H1 (cell line): ENCODE measurements at regions not wholly inside any gene's neighbourhood (a gene's known extent, or its start where the extent isn't known, plus 50 kb on each side); places are given as distances from the start of the nearest gene placed in this dataset.

Source experiments
- CTCF ChIA-PET: fragments of 300-600 bp; sonication (Branson Sonifier 250); formaldehyde crosslinking; loops from one replicate; lab custom pipeline; 2021; ENCODE audit not compliant: partially characterized antibody; lab: Charles Lee
- POLR2A ChIA-PET: fragments of 300-600 bp; sonication (Branson Sonifier 250); formaldehyde crosslinking; loops from one replicate; lab custom pipeline; 2021; ENCODE audit warnings: inconsistent platforms; ENCODE audit not compliant: partially characterized antibody; lab: Charles Lee
- DNase-seq, 2 experiments: peaks; one replicate each; pipeline versions ENCODE4 v3.0.0 to v3.0.0-alpha.2; 2010 to 2022; ENCODE audit warnings: low spot score in 2 of 2, low read depth in 1 of 2, mixed read lengths in 1 of 2
- FAIRE-seq: peaks from 2 replicates; lab custom pipeline; 2011; peaks lifted over from hg19 to GRCh38; lab: Jason Lieb, UNC
- H2AFZ ChIP-seq: 2 replicates; pipeline ENCODE4 v1.8.1; 2012; ENCODE audit warnings: low read length, inconsistent platforms
- H2AK5ac ChIP-seq: 2 replicates; pipeline ENCODE4 v1.6.1; 2013; ENCODE audit warnings: low read depth, low read length
- H2BK120ac ChIP-seq: replicated peaks from 2 replicates; pipeline ENCODE3; 2013; ENCODE audit warnings: low read depth, low read length, inconsistent platforms
- H2BK12ac ChIP-seq: 2 replicates; pipeline ENCODE4 v1.6.1; 2013; ENCODE audit warnings: low read depth, low read length
- H2BK15ac ChIP-seq: 2 replicates; pipeline ENCODE4 v1.6.1; 2013; ENCODE audit warnings: low read length
- H2BK20ac ChIP-seq: 2 replicates; pipeline ENCODE4 v1.6.1; 2013; ENCODE audit warnings: low read length
- H2BK5ac ChIP-seq: 2 replicates; pipeline ENCODE4 v1.6.1; 2013; ENCODE audit warnings: low read depth, low read length
- H3K14ac ChIP-seq: 2 replicates; pipeline ENCODE4 v1.6.1; 2013; ENCODE audit warnings: inconsistent platforms; ENCODE audit not compliant: insufficient read length
- H3K18ac ChIP-seq: 2 replicates; pipeline ENCODE4 v1.6.1; 2013; ENCODE audit warnings: low read length; ENCODE audit errors: extremely low read depth
- H3K23ac ChIP-seq: 2 replicates; pipeline ENCODE4 v1.6.1; 2013; ENCODE audit warnings: inconsistent platforms; ENCODE audit not compliant: insufficient read length
- H3K23me2 ChIP-seq: 2 replicates; pipeline ENCODE4 v1.6.1; 2013; ENCODE audit warnings: low read depth, low read length
- H3K27ac ChIP-seq: 2 replicates; pipeline ENCODE4 v1.6.1; 2011; ENCODE audit warnings: low read depth, low read length, inconsistent platforms
- H3K27me3 ChIP-seq, 4 experiments: replicated peaks in 1 of 4; 1 replicate in 1 of 4; 2 replicates in 3 of 4; pipeline versions ENCODE4 v1.6.1 to v1.8.1; 2011 to 2013; ENCODE audit warnings: low read length in 3 of 4, mild to moderate bottlenecking in 3 of 4, inconsistent platforms in 2 of 4, mixed read lengths in 2 of 4, moderate library complexity in 1 of 4; ENCODE audit not compliant: control insufficient read depth in 3 of 4, insufficient read depth in 3 of 4; ENCODE audit errors: extremely low read depth in 1 of 4
- H3K36me3 ChIP-seq, 4 experiments: 2 replicates each; pipeline versions ENCODE4 v1.6.1 to v1.8.1; 2011 to 2013; ENCODE audit warnings: mild to moderate bottlenecking in 4 of 4, low read length in 3 of 4, moderate library complexity in 2 of 4, control low read depth in 1 of 4, inconsistent platforms in 1 of 4; ENCODE audit not compliant: insufficient read depth in 4 of 4, control insufficient read depth in 2 of 4
- H3K4ac ChIP-seq: replicated peaks from 2 replicates; pipeline ENCODE3; 2013; ENCODE audit warnings: low read length, low read depth, mixed read lengths, inconsistent platforms; ENCODE audit not compliant: insufficient read length
- H3K4me1 ChIP-seq, 4 experiments: replicated peaks in 1 of 4; 1 replicate in 1 of 4; 2 replicates in 3 of 4; pipeline versions ENCODE4 v1.6.1 to v1.8.1; 2011 to 2013; ENCODE audit warnings: low read length in 3 of 4, inconsistent platforms in 2 of 4, mixed read lengths in 1 of 4; ENCODE audit not compliant: insufficient read depth in 4 of 4, control insufficient read depth in 3 of 4
- H3K4me2 ChIP-seq, 2 experiments: 2 replicates each; pipeline versions ENCODE4 v1.6.1 to v1.8.1; 2011 to 2013; ENCODE audit warnings: low read depth in 2 of 2, low read length in 2 of 2, control low read depth in 1 of 2, inconsistent platforms in 1 of 2, mild to moderate bottlenecking in 1 of 2; ENCODE audit not compliant: insufficient read depth in 1 of 2
- H3K4me3 ChIP-seq, 4 experiments: fragments of 200-600, 300-600 bp in 1 of 4; sonication (generic), shearing (Covaris generic), sonication (Bioruptor Twin) in 1 of 4; 2 replicates each; pipeline versions ENCODE4 v1.5.1 to v1.8.1; 2011 to 2016; ENCODE audit warnings: low read length in 4 of 4, low read depth in 3 of 4, control low read depth in 2 of 4, inconsistent platforms in 2 of 4, mild to moderate bottlenecking in 2 of 4, mixed read lengths in 1 of 4, moderate library complexity in 1 of 4; ENCODE audit not compliant: insufficient read depth in 2 of 4; ENCODE audit errors: extremely low read depth in 1 of 4
- H3K56ac ChIP-seq: replicated peaks from 2 replicates; pipeline ENCODE3; 2013; ENCODE audit warnings: low read depth, mild to moderate bottlenecking, mixed read lengths, low read length, inconsistent platforms; ENCODE audit not compliant: insufficient read length
- H3K79me1 ChIP-seq: 2 replicates; pipeline ENCODE4 v1.6.1; 2013; ENCODE audit warnings: low read depth, low read length, control low read depth
- H3K79me2 ChIP-seq, 2 experiments: 2 replicates each; pipeline versions ENCODE4 v1.6.1 to v1.8.1; 2012 to 2013; ENCODE audit warnings: low read length in 2 of 2, mild to moderate bottlenecking in 2 of 2, inconsistent platforms in 1 of 2; ENCODE audit not compliant: insufficient read depth in 2 of 2, control insufficient read depth in 1 of 2
- H3K9ac ChIP-seq, 4 experiments: replicated peaks in 1 of 4; 1 replicate in 1 of 4; 2 replicates in 3 of 4; pipeline versions ENCODE4 v1.6.1 to v1.8.1; 2011 to 2013; ENCODE audit warnings: low read depth in 3 of 4, low read length in 3 of 4, control low read depth in 2 of 4, mild to moderate bottlenecking in 2 of 4, moderate library complexity in 2 of 4, inconsistent platforms in 1 of 4; ENCODE audit errors: extremely low read depth in 1 of 4
- H3K9me3 ChIP-seq, 2 experiments: 2 replicates each; pipeline versions ENCODE4 v1.6.1 to v1.8.1; 2012 to 2013; ENCODE audit warnings: mild to moderate bottlenecking in 2 of 2, moderate library complexity in 2 of 2, control low read depth in 1 of 2, inconsistent platforms in 1 of 2, low read depth in 1 of 2, low read length in 1 of 2, mixed read lengths in 1 of 2; ENCODE audit not compliant: insufficient read depth in 2 of 2
- H4K20me1 ChIP-seq, 2 experiments: replicated peaks in 1 of 2; 2 replicates each; pipeline versions ENCODE3 to v1.8.1; 2011 to 2013; ENCODE audit warnings: inconsistent platforms in 2 of 2, low read length in 2 of 2, mild to moderate bottlenecking in 1 of 2; ENCODE audit not compliant: insufficient read depth in 2 of 2, control insufficient read depth in 1 of 2
- H4K5ac ChIP-seq: 2 replicates; pipeline ENCODE4 v1.6.1; 2013; ENCODE audit warnings: low read length, low read depth, mixed read lengths, inconsistent platforms; ENCODE audit not compliant: insufficient read length
- H4K8ac ChIP-seq: 2 replicates; pipeline ENCODE4 v1.8.0; 2013; ENCODE audit warnings: mild to moderate bottlenecking, moderate library complexity, low read length, inconsistent platforms; ENCODE audit not compliant: insufficient read depth; ENCODE audit errors: extremely low read depth
- H4K91ac ChIP-seq: replicated peaks from 2 replicates; pipeline ENCODE3; 2013; ENCODE audit warnings: low read length, mixed read lengths, inconsistent platforms; ENCODE audit not compliant: insufficient read length
- CTBP2 ChIP-seq: IDR thresholded peaks from 2 replicates; pipeline ENCODE4 v1.7.0; 2011; ENCODE audit warnings: borderline replicate concordance, mild to moderate bottlenecking, moderate library complexity, mixed read lengths, low read length; ENCODE audit not compliant: insufficient read depth, insufficient read length
- YY1 ChIP-seq: IDR thresholded peaks from 2 replicates; pipeline ENCODE4 v1.6.1; 2011; ENCODE audit warnings: low read depth, mild to moderate bottlenecking, low read length
- WGBS, 2 experiments: shearing (Covaris generic) in 1 of 2; methylation state at CpG; one replicate each; pipeline versions ENCODE4 v1.1.6 to v1.1.7; 2013 to 2015; ENCODE audit warnings: low lambda C conversion rate in 2 of 2, mixed read lengths in 2 of 2, inconsistent platforms in 1 of 2, low coverage in 1 of 2, missing lambda C conversion rate in 1 of 2; ENCODE audit not compliant: insufficient replicate concordance in 2 of 2, insufficient coverage in 1 of 2, insufficient read length in 1 of 2; ENCODE audit errors: extremely low coverage in 1 of 2, missing lambda C conversion rate in 1 of 2; 5-methylcytosine and 5-hydroxymethylcytosine counted together

DNA sequence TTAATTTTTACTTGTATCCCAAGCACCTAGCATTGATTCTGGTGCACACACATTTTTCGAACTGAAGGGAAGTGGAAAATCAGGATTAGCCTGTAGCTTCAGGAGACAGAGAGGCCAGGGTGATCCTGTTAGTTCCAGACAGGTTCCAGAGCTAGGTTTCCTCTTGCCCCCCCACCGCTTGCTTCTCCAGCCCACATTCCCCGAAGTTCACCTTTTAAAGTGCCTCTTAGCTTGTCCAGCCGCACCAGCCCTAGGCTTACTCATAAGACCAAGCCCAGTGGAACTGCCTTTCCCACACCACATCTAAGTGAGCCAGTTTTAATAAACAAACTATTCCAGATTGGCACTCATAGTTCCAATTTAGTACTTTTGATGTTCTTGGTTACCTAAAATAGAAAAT lies 898.6 kb upstream of the KLHL29 start:
- Histone ChIP-seq H3K9me3 (no peaks in the 10 kb centered on the region; a peak in 1 of 4 replicates), H3K79me2 (no peaks in the 10 kb centered on the region), H3K4me3 (no peak overlapping the region), H3K27me3 (peaks cover 0 to 2% (median 0%) of the 10 kb centered on the region in 4 experiments; a peak in 1 of 7 replicates), H3K23me2 (no peaks in the 10 kb centered on the region; the same call in 1 of the 2 replicates), H3K4me1 (peaks cover 0 to 3% (median 0%) of the 10 kb centered on the region in 4 experiments; a peak in 1 of 7 replicates), H3K14ac (no peak overlapping the region), H4K8ac (no peak overlapping the region), H4K91ac (no peak overlapping the region), H3K79me1 (no peaks in the 10 kb centered on the region), H3K23ac (no peak overlapping the region), H2AFZ (no peak overlapping the region), H3K9ac (no peak overlapping the region), H2BK15ac (no peak overlapping the region), H3K4ac (no peak overlapping the region), H2BK5ac (no peak overlapping the region), H3K27ac (no peak overlapping the region), H2BK12ac (no peak overlapping the region), H3K18ac (no peak overlapping the region), H3K56ac (no peak overlapping the region), H4K20me1 (no peaks in the 10 kb centered on the region), H2BK20ac (no peak overlapping the region), H4K5ac (no peak overlapping the region), H2BK120ac (no peak overlapping the region), H3K36me3 (no peaks in the 10 kb centered on the region), H2AK5ac (no peak overlapping the region), H3K4me2 (no peak overlapping the region)
- POLR2A ChIA-PET, result no interaction called here
- CTCF ChIA-PET, result interaction anchor here (0.9 to 2.0 kb wide), 4 partner anchors 9 to 146 kb away, joined by 3 to 5 read pairs (median 4); no protein-coding TSS in a partner anchor
- no peak for DNase-seq
- TF ChIP-seq YY1 (no peak), CTBP2 (no peak)
- FAIRE-seq, result no peak
- WGBS, 2 experiments, result 94% methylated on average over 3 of the region's 4 CpGs; no CpG with 5 or more reads in 1 of the 2 experiments
